GM19452 (cell line): ENCODE measurements at regions not wholly inside any gene's neighbourhood (a gene's known extent, or its start where the extent isn't known, plus 50 kb on each side); places are given as distances from the start of the nearest gene placed in this dataset.

Experiments
- ATAC-seq: cut with Tn5 transposase; IDR thresholded peaks from one replicate; pipeline ENCODE4 v1.9.1; 2021; ENCODE audit not compliant: unreplicated experiment

DNA sequence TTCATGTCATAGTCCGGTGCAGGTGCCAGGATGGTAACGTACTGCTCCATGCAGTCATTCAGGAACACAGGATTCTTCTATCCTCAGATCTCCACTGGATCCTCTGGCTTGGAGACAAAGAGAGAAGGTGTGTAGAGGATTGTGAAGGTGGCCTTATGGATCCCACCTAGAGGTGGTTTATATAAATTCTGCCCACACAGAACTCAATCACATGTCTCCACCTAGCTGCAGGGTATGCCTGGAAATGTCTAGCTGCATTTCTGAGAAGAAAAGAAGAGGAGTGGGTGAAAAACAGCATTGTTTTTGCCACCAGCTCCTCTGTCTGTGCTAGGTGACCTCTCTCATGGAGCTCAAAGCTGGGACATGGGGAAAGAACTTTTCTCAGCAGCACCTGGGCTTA is 478.7 kb downstream of the PDCD6IP start:
- no peak for ATAC-seq

DNA sequence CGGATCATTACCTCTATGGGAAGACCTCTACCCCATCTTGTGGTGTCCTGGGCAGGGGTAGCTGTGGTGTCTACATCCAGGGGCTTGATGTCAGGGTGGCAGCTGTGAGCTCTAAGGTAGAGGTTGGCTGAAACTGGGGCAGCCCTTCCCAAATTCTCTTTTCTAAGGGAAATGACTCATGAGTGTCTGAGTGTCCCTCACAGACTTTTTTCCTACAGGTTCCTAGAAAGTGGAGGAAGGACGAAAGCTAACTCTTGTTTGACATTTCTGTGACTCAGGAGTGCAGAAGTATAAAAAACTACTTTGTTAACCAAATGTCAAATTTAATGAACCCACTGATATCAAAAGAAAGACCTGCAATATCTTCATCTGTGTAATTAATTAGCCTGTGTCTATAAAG is 481.5 kb downstream of the PDCD6IP start:
- no peak for ATAC-seq

DNA sequence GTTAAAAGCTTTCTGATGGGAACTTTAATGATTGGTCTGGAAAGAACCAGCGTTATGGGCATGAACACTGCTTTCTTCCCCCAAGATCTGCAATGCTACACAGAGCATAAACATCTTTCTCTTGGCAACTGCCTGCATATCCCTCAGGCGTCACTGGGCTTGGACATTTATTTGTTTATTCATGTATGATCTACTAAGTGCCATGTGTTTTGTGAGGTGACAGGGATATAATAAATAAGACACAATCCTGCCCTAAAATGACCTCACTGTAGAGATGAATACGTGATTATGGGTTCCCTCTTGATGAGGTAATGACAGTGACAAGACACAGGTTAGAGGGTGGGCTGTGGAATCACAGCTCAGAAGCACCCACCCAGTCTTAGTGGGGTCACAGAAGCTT is 485.3 kb downstream of the PDCD6IP start:
- ATAC-seq: no peak

DNA sequence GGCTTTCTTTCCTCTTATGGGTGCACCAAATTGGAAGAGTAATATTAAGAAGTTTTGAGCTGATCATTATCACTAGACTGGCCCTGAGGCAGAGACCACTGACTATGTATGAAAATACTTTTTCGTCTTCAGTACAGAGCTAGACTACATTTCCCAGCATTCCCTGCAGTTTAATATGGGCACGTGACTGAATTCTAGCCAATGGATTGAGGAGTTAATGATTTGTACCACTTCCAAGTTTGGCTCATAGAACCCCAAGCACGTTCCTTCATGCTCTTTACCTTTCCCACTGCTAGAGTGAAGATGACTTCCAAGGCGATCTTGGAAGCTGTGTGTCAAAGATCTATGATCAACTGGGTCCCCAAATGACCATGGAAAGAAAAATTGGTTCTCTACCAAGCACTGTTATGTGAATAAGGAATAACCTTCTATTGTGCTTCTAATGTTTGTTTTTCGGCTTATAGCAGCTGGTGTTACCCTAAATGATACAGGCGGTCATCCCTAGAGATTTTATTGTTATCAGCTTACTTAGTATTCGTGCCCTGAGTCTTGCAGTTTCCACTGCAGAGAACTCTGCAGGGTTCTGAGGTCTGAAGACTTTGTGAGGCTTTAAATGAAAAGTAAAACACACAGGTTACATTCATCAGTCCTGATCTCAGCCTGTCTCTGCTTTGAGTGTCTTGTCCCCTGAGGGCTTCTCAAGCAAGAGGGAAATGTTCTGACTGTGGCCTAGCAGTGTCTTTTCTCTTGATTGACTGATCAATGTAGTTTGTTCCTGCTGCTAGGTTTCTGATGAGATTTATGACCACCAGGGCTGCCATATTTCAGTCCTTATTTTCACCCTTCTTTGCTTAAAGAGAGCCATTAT is 486.8 kb downstream of the PDCD6IP start:
- ATAC-seq: no peak

DNA sequence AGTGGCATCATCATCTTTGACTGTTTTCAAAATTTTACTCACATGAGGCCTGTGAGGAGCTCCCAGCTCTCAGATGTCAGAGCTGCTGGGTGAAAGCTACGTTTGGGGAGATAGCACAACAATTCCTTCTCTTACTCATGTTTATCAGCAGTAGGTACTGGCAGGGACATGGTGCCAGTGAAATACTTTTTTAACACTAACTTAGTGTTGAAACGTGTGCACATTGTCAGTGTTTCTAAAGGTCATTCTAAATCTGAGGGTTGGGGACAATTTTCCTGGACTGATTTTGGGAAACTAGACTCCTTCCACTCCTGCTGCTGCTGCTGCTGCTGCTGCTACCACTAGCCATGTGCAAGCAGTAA is 487.4 kb downstream of the PDCD6IP start:
- ATAC-seq: no peak

GRCh38 chr3:34292605-34293300 is 494.3 kb downstream of the PDCD6IP start:
- no peak for ATAC-seq

GRCh38 chr3:34294240-34294639 is 495.8 kb downstream of the PDCD6IP start:
- no peak for ATAC-seq

GRCh38 chr3:34296796-34297195 is 498.4 kb downstream of the PDCD6IP start:
- no peak for ATAC-seq

DNA sequence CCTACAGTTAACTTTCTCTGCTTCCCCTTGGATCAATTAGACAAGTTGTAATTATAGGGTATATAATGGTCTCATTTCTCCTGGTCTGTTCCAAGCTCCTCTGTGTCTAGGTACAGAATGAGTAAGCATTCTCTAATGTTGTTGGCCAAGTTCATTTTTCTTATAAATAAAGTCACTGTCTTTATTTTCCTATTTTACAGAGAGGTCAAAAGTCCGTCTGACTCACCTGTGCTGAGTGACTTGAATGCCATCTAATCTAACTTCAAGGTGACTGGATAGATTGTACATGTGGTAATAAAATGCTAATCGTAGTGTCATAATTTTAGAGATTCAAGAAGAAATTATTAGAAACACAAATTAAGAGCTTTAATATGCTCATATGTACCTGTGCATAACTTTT is 500.2 kb downstream of the PDCD6IP start:
- ATAC-seq: no peak

DNA sequence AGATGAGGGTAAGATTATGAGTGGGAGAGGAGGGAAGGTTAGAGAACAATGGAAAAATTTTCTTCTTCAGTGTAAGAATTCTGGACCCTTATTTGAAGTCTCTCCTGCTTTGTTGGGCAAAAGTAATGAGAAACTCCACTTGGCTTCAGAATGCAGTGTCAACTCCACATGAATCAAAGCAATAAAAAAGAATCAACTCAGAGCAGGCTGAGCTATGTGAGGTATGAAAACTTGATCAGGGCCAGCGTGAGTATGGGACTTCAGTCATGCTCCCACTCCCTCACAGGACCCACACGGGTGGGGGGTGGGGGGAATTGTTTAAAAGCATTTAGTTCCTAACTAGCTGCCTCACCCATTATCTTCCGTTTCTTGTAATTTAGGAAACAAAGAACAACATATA is 502.2 kb downstream of the PDCD6IP start:
- ATAC-seq: no peak

GRCh38 chr3:34301313-34301712 is 502.9 kb downstream of the PDCD6IP start:
- ATAC-seq: no peak

DNA sequence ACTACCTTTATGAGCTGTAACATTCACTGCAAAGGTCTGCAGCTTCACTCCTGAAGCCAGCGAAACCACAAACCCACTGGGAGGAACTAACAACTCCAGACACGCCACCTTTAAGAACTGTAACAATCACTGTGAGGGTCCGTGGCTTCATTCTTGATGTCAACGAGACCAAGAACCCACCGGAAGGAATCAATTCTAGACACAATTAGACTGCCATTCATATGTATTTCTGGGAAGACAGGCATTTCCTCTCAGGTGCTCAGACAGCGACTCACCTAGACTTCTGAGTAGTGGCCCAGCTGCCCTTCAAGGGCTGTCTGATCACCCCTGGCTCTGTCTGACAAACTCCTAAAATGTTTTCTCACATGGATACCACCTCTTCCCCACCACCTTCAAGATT is 506.8 kb downstream of the PDCD6IP start:
- no peak for ATAC-seq

DNA sequence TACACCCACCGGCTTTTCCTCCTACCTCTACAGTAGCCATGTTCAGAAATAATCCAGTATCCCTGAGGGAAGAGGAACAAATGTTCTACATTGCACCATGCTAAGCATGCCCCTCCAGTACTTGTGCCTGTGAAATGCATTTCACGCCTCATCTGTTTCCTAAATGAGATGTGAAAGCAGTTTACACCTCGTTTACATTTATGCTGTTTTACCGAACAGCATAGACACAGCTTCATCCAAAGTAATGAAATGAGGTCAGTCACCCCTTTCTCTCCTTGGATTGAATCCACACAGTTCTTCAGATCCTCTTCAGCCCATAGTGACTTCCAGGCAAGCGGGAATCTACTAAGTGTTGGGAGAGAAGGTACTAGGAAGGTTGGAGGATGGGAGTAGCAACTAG is 514.3 kb downstream of the PDCD6IP start:
- ATAC-seq: no peak

- ATAC-seq: no peak
Observed at GRCh38 chr3:34319881-34320280, 521.5 kb downstream of the PDCD6IP start.

- ATAC-seq: peak; percentile 70
Observed at GRCh38 chr3:34323517-34323916, 525.1 kb downstream of the PDCD6IP start.

DNA sequence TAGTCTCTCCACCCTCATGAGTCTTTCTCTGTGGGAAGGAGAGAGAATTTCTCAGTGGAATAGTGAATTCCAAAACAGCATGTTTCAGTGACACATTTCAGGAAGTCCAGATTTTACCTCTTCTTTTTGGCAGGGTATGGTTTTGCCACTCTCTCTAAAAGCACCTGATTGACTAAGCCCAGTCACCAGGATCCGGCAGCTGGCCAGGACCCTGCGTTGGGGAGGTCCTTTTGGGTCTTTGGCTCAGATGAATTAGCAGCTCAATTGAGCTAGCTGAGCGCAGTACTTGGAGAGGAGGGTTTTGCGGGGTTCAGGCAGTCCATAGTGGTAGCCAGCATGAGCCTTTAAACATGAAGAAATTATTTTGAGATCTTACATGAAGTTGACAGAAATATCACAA is 548.2 kb downstream of the PDCD6IP start:
- ATAC-seq: no peak

DNA sequence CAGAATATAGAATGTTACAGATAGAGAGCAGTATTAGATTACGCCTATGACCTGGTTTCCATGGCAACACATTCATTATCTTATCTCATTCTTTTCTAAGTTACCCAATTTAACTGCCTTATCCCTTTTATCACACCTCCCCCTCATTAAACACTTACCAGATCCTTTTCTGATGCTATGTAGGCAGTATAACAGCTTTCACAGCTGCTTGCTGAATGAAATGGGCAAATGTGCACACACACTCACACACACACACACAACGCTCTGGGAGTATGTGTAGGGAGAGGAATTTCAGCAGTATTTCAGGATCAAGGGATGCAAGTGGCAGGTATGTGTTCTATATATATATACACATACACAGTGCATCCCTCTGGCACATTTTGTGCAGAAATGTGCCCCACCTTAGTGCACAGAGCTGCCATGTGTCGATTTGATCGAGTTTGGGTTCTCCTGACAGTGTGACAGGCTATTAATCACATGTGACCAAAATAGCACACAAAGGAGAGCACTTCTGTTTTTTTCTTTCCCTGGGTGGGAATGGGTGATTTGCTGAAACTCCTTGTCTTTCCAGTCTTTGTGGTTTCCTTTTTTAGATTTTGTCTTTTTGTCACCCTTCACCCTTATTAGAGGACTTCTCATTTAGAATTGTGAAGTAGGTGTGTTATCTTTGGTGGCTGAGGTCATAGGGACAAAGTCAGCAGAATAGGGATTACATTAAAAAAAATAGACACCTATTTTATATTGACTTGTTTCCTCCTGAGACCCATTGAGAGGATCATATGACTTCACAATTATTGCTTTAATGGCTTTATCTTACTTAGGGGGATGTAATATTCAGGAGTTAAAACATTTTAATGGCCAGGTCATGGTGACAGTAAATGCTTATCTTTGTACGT is 553.7 kb downstream of the PDCD6IP start:
- no peak for ATAC-seq

GRCh38 chr3:34352778-34353331 is 554.4 kb downstream of the PDCD6IP start:
- ATAC-seq: no peak

DNA sequence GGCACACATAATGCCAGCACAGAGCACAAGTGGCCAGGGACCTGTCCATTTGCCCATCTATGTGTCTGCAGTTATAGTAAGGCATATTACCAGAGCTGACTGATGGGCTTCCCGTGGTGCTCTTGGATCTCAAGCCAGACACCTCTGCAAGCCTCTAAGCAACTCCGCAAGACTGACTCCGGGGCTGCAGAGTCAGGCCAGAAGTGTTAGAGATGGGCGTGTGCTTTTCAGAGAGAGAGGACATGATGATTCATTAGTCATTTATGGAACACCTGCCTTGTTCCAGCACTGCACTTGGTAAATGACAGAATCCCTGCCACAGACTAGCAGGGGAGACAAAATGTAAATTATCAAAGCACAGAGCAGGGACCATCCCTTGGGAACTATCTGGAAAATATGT is 559.0 kb downstream of the PDCD6IP start:
- no peak for ATAC-seq

- ATAC-seq: no peak
Observed at GRCh38 chr3:34359064-34359463, 560.6 kb downstream of the PDCD6IP start.

GRCh38 chr3:34360713-34361112 is 562.3 kb downstream of the PDCD6IP start:
- ATAC-seq: no peak
